GM18519 (cell line): ENCODE measurements at regions not wholly inside any gene's neighbourhood (a gene's known extent, or its start where the extent isn't known, plus 50 kb on each side); places are given as distances from the start of the nearest gene placed in this dataset.

ENCODE experiments used
- ATAC-seq: cut with Tn5 transposase; IDR thresholded peaks from one replicate; pipeline ENCODE4 v1.9.1; 2021; ENCODE audit warnings: mild to moderate bottlenecking, moderate library complexity; ENCODE audit not compliant: unreplicated experiment, low FRiP score

DNA sequence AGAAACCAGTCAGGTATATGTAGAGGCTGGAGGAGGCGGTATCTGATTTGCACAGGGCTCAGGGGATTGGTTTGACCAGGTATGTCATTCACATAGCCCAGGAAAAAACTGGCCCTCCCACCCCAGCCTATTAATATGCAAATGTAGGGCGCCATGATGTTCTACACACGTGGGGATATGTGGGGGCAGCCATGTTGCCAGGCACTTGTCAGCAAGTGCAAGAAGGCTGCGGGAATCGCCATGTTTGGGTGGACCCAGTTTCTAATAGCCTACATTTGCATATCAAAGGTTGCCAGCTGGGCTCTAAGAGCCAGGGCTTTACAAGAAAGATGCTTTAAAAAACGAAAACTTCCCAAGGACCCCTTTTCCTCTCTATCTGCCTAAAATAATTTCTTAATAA is 335.1 kb downstream of the SMARCA1 start:
- no peak for ATAC-seq

DNA sequence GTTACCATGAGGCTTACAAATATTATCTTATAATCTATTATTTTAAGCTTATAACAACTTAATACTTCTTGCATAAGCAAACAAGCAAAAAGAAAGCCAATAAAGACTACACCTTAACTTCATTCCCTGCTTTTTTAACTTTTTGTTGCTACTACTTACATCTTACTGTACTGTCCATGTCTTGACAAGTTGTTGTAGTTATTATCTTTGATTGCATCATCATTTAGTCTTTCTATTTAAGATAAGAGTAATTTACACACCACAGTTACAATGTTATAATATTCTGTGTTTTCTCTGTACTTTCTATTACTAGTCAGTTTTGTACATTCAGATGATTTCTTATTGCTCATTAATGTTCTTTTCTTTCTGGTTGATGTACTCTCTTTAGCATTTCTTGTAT is 346.6 kb downstream of the SMARCA1 start:
- no peak for ATAC-seq

DNA sequence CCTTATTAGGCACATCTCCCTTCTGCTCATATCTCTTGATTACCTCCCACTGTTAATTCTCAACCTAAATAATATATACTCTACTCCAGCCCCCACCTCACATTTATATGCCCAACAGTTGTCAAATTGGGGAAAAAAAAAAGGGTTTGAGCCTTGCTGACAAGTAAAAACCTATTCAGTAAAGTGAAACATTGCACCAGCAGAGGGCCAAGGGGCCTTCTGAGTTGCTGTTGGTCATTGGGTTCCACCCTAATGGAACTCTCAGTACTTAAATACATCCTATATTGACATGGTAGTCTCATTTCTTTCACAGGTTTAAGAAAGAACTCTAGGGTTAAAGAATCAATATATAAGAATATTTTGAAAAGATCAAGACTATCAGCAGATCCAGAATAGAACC is 362.2 kb downstream of the SMARCA1 start:
- no peak for ATAC-seq

GRCh38 chrX:129158505-129158904 is 364.8 kb downstream of the SMARCA1 start:
- ATAC-seq = no peak

DNA sequence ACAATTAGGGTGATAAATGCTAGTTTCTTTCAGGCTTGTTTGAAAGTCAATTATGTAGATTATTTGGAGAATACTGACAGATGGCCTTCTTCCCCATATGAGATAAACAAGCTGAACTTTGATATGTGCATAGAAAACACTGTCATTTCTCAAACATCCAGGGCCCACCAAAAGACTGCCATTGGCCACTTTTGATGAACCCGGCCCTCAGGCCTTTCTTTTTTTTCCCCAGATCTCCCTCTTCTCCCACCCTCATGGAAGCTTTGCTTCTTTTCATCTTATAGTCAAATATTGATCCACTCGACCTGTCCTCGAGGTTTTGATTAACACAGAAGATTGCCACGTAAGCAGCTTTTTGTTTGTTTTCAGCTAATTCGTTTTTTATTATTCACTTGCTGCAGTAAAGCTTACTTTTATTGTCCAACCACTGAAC is 377.4 kb downstream of the SMARCA1 start:
- no peak for ATAC-seq

DNA sequence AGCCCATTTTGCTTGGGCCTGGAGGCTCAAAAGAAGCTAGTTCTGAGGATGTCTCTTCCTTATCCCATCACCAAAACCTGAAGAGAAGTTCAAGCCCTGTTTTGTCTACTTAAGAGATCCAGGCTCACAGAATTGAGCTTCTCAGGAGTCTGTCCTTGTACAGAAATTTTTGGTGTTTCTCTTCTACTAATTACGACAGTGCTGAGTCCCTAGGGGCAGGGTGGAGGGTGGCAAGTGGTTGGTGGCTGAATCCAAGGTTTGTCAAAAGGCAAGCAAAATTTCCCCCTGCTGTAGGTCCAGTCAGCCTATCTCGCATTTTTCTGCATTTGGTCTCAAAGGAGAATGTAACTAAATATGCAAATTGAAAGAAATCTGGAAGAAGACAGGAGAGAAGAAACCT is 377.9 kb downstream of the SMARCA1 start:
- ATAC-seq = no peak

DNA sequence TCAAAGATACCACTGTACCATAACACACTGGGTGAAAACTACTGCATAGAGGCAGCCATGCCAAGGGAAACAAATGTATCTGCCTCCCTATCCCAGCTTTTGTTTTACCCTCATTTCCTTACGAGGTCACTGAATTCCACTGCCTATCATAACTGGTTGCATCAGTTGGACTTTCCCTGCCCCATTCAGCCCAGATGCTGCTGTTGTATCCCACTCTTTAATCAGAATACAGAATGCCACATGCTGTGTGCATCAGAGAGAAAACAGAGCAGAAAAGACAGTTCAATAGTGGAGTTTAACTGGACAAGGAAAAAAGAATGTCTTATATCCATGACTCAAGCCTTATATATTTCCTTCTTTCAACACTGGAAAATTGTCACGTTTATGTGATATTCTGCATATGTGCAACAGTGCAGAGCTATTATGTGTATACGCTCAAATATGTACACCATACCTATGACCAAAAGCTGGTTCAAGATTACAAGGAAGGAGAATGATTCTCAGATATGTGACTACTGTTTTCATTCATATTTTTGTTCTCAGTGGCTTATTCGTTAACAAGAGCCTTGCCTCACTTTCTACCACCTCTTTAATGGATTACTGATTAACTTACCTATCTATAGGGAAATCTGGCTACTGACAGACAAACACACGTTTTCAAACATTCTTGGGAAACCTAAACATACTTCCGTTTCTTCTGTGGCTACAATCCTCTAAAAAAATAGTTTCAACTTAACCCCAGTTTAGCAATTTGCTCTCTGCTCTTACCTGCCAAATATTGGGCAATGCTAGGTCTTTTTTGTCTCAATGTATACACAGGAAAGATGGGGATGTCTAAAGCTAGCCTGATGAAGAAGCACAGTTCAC is 378.9 kb downstream of the SMARCA1 start:
- no peak for ATAC-seq

DNA sequence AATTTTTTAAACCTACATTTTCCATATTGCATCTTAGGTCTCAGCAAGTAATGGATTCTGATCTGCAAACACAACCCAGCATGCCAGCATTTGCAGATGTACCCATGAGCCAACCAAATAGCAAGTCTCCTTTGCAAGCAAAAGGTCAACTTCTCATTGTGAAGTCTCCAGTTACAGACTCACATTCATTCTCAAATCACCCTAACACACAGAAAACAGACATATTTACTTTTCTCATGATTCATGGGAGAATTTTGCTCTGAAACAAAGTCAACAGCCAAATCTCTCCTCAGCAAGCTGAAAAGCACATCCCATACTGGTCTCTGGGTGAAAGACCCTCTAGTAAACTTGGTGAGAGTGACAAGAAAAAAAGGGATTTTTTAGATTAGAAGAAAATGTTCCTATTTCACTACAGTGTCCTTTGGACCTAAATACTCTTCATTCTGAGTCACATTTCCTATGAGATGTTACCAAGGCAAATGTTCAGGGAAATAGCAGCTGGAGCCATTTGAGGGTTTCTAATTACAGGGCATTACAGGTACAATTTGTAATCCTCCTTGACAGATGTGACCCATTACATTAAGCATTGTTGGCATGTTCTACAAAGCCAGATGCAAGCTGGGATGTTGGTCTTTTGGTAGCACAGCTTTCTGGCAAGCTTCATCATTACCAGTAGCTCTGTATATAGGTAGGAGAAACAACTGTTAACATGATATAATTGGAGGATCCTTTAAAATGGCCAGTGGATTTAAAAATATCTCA is 383.3 kb downstream of the SMARCA1 start:
- no peak for ATAC-seq

GRCh38 chrX:129125122-129125914 is 398.0 kb downstream of the SMARCA1 start:
- ATAC-seq = no peak

DNA sequence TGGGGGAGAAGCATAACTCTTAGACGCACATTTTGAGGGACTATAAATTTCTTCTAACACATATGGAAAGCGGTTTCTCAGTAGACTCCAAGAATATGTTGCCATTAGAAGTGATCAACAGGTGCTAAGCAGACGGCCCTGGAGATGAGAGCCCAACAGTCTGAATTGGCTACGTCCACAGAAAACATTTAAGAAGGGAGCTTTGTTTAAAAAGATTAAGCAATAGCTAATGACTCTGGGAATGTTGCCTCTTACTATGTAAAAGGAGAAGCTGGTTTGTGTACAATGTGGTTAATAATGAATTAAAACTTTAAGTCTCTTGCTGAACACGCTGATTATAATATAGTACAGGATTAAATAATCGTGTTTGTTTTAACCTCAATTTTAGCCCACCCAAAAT is 399.5 kb downstream of the SMARCA1 start:
- no peak for ATAC-seq

- ATAC-seq = no peak
Measured at GRCh38 chrX:129116676-129117470, 406.4 kb downstream of the SMARCA1 start.

DNA sequence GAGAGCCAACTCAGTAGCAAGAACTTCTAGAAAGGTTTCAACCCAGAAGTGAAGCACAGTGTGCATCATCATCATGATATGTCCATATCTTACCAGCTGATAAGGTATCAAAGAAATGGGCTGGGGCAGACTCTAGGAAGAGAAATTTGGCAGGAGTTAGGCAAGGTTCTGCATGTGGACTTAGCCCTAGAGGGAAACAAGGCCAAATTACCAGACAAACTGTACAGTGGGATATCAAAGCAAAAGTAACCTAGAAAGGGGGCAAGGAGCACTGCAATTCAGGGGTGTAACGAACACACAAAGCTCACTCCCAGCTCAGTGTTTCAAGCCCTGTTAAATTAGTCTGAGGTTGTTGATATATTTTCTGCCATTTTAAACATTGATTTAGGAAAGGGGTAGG is 407.4 kb downstream of the SMARCA1 start:
- ATAC-seq = no peak

DNA sequence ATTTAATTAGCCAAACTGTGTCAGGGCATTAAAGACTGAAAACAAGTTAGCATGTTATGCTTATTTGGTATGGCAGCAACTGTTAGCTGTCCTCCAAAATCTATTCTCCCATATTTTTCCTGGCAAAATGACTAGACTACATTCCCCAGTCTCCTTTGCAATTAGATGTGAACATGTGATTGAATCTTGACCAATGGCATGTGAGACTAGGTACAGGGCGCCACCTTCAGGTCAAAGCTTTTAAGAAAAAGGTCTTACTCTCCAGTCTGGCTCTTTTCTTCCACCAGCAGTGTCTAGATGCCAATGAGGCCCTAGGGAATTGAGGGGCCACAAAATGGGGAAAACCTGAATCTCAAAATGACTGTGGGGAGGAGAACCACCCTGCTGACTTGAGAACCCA is 408.2 kb downstream of the SMARCA1 start:
- ATAC-seq = peak; percentile 90

GRCh38 chrX:129111081-129111798 is 412.1 kb downstream of the SMARCA1 start:
- no peak for ATAC-seq

DNA sequence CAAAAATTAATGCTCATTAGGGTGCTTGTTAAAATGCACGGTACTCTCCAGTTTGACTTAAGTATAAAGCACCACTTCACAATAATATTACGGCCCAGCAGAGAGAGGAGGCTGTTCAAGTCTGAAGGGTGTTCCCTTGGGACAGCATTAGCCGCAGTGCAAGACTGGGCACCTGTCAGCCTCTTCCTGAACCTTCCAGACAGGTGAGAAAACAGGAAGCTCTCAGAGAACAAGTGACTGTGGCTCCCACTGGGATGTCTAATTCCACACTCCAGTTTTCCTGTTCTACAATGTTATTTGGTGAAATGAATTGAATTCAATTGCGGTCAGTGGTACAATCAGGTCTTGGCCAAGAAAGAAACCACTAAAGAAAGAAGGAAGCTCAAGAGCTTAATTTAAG is 414.4 kb downstream of the SMARCA1 start:
- ATAC-seq = no peak

DNA sequence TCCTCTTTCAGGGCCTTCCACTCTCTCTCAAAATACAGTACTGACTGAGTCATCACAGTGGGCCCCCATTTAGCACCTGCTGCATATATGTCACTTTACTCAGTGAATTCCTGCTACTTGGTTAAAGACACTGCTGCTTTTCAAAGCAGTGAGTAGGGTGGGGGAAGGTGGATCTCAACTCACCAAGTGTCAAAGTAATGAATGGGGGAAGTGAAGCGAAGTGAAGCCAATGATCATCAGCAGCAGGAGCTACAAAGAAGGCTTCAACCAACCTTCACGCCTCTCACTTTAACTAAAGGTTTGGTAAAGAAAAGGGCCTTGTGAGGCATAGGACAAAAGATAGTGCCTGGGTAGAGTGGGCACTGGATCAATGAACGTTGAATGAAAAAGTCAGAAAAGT is 424.1 kb downstream of the SMARCA1 start:
- no peak for ATAC-seq

DNA sequence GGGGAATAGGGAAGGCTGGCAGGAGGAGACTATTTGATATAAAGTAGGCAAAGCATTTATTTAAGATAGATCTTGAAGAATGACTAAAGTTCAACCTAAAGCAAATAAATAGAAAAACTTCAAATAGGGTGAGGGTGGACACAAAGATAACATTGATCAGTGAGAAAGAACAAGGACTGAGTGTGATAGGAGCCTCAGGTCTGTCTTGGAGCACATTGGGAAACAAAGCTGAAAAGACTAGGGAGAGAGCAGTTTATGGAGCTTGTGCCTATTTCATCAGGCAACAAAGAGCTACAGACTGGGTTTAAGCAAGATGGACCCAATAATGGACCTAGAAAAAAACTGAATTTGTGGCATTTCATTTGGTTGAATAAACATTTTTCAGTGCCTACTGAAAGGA is 425.6 kb downstream of the SMARCA1 start:
- ATAC-seq = no peak

- no peak for ATAC-seq
Measured at GRCh38 chrX:129093706-129094105, 429.6 kb downstream of the SMARCA1 start.

DNA sequence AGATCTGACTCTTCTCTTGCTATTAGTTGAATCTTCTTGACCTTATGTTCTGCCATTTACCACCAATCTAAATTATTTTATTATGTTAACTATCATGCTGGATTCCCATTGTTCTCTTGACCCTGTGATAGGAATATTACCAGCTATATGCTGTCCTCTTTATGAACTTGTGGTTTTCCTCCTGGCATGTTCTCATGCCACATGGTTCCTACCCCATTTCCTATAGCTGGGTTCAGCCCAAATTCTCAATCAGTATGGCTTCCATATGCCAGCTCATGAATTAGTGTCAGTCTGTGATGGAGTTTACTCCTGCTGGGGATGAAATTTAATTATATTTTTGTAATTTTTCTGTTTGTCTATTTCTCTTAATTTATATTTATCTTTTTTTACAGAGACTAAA is 430.5 kb downstream of the SMARCA1 start:
- no peak for ATAC-seq

DNA sequence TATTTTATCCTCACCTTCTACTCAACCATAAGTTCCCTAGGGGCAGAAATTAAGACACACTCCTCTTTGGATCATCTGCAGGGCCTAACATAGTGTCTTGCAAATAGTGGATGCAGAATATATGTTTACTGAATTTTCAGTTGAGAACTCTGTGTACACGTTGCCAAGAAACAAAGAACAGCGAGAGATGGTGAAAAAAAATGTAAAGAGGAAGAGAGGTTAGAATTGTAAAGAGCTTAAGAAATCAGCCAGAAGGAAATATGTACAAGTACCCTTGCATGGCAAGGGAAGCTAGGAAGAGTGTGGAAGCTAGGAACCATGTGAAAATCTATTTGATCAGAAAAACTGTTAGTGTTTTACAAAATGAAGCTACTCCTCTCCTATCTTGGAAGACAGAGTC is 431.0 kb downstream of the SMARCA1 start:
- ATAC-seq = no peak
